ENCODE measurements at regions not wholly inside any gene's neighbourhood (a gene's known extent, or its start where the extent isn't known, plus 50 kb on each side); places are given as distances from the start of the nearest gene placed in this dataset.

- no peaks in the 10 kb centered on the region for H3K4me1 ChIP-seq (ENCODE audit: control insufficient read depth, low read length)
- no peaks in the 10 kb centered on the region for H3K9me2 ChIP-seq (replicated peaks; ENCODE audit: control insufficient read depth, low read length)
- no peaks in the 10 kb centered on the region for H3K36me3 ChIP-seq (ENCODE audit: control insufficient read depth, low read length)
- no peaks in the 10 kb centered on the region for H3K9me3 ChIP-seq (ENCODE audit: control insufficient read depth, insufficient read depth, low read length)
- no peaks in the 10 kb centered on the region for H3K79me2 ChIP-seq (ENCODE audit: control insufficient read depth, low read length)
- H3F3A ChIP-seq (ENCODE audit: control insufficient read depth, insufficient read depth): no peaks in the 10 kb centered on the region
- no peaks in the 10 kb centered on the region for H4K20me1 ChIP-seq (ENCODE audit: control insufficient read depth, insufficient read depth, low read depth, low read length)
- no peak overlapping the region for H3K27ac ChIP-seq (ENCODE audit: low read depth, low read length)
- H3K4me2 ChIP-seq (ENCODE audit: low read length): no peak overlapping the region
- H3K27me3 ChIP-seq (ENCODE audit: control insufficient read depth, low read length): no peaks in the 10 kb centered on the region
- no peak overlapping the region for H3K4me3 ChIP-seq (ENCODE audit: low read length)
- TF ChIP-seq CTCF (IDR thresholded peaks at IDR 0.05; ENCODE audit: low read depth, low read length, poor library complexity, severe bottlenecking): no peak
- TF ChIP-seq EZH2phosphoT487 (IDR thresholded peaks at IDR 0.05; ENCODE audit: borderline replicate concordance, low read length): no peak
These were observed 782.3 kb downstream of the GALR1 start for GRCh38 chr18:78031991-78032390.

- Histone ChIP-seq H3K4me1 (ENCODE audit: control insufficient read depth, low read length) (no peaks in the 10 kb centered on the region), H3F3A (ENCODE audit: control insufficient read depth, insufficient read depth) (no peaks in the 10 kb centered on the region), H3K27me3 (ENCODE audit: control insufficient read depth, low read length) (no peaks in the 10 kb centered on the region), H3K79me2 (ENCODE audit: control insufficient read depth, low read length) (no peaks in the 10 kb centered on the region), H3K27ac (ENCODE audit: low read depth, low read length) (no peak overlapping the region), H3K4me3 (ENCODE audit: low read length) (no peak overlapping the region), H3K36me3 (ENCODE audit: control insufficient read depth, low read length) (no peaks in the 10 kb centered on the region), H4K20me1 (ENCODE audit: control insufficient read depth, insufficient read depth, low read depth, low read length) (no peaks in the 10 kb centered on the region), H3K9me2 (replicated peaks; ENCODE audit: control insufficient read depth, low read length) (no peaks in the 10 kb centered on the region), H3K9me3 (ENCODE audit: control insufficient read depth, insufficient read depth, low read length) (no peaks in the 10 kb centered on the region), H3K4me2 (ENCODE audit: low read length) (no peak overlapping the region)
- no peak for TF ChIP-seq CTCF (IDR thresholded peaks at IDR 0.05; ENCODE audit: low read depth, low read length, poor library complexity, severe bottlenecking)
- no peak for TF ChIP-seq EZH2phosphoT487 (IDR thresholded peaks at IDR 0.05; ENCODE audit: borderline replicate concordance, low read length)
These were observed 782.9 kb downstream of the GALR1 start for GRCh38 chr18:78032574-78032973.

GRCh38 chr18:78034755-78035154 is 785.1 kb downstream of the GALR1 start:
- no peak overlapping the region for H3K27ac ChIP-seq (ENCODE audit: low read depth, low read length)
- no peaks in the 10 kb centered on the region for H3K79me2 ChIP-seq (ENCODE audit: control insufficient read depth, low read length)
- H3K4me2 ChIP-seq (ENCODE audit: low read length): no peak overlapping the region
- no peaks in the 10 kb centered on the region for H3K4me1 ChIP-seq (ENCODE audit: control insufficient read depth, low read length)
- no peaks in the 10 kb centered on the region for H3K36me3 ChIP-seq (ENCODE audit: control insufficient read depth, low read length)
- H4K20me1 ChIP-seq (ENCODE audit: control insufficient read depth, insufficient read depth, low read depth, low read length): no peaks in the 10 kb centered on the region
- no peaks in the 10 kb centered on the region for H3K9me2 ChIP-seq (replicated peaks; ENCODE audit: control insufficient read depth, low read length)
- H3K9me3 ChIP-seq (ENCODE audit: control insufficient read depth, insufficient read depth, low read length): no peaks in the 10 kb centered on the region
- no peaks in the 10 kb centered on the region for H3F3A ChIP-seq (ENCODE audit: control insufficient read depth, insufficient read depth)
- no peak overlapping the region for H3K4me3 ChIP-seq (ENCODE audit: low read length)
- H3K27me3 ChIP-seq (ENCODE audit: control insufficient read depth, low read length): no peaks in the 10 kb centered on the region
- TF ChIP-seq CTCF (IDR thresholded peaks at IDR 0.05; ENCODE audit: low read depth, low read length, poor library complexity, severe bottlenecking): no peak
- no peak for TF ChIP-seq EZH2phosphoT487 (IDR thresholded peaks at IDR 0.05; ENCODE audit: borderline replicate concordance, low read length)

GRCh38 chr18:78041218-78041617 is 791.6 kb downstream of the GALR1 start:
- Histone ChIP-seq H3K36me3 (ENCODE audit: control insufficient read depth, low read length) (no peaks in the 10 kb centered on the region), H3F3A (ENCODE audit: control insufficient read depth, insufficient read depth) (no peaks in the 10 kb centered on the region), H4K20me1 (ENCODE audit: control insufficient read depth, insufficient read depth, low read depth, low read length) (no peaks in the 10 kb centered on the region), H3K4me1 (ENCODE audit: control insufficient read depth, low read length) (no peaks in the 10 kb centered on the region), H3K4me2 (ENCODE audit: low read length) (no peak overlapping the region), H3K27ac (ENCODE audit: low read depth, low read length) (no peak overlapping the region), H3K9me3 (ENCODE audit: control insufficient read depth, insufficient read depth, low read length) (0 out of 2 replicates have a peak, but pooled peaks cover 4% of the 10 kb centered on the region), H3K9me2 (replicated peaks; ENCODE audit: control insufficient read depth, low read length) (no peaks in the 10 kb centered on the region), H3K4me3 (ENCODE audit: low read length) (no peak overlapping the region), H3K79me2 (ENCODE audit: control insufficient read depth, low read length) (no peaks in the 10 kb centered on the region), H3K27me3 (ENCODE audit: control insufficient read depth, low read length) (no peaks in the 10 kb centered on the region)
- no peak for TF ChIP-seq CTCF (IDR thresholded peaks at IDR 0.05; ENCODE audit: low read depth, low read length, poor library complexity, severe bottlenecking)
- no peak for TF ChIP-seq EZH2phosphoT487 (IDR thresholded peaks at IDR 0.05; ENCODE audit: borderline replicate concordance, low read length)
